Fibroblast of lung (primary cell): ENCODE measurements at regions not wholly inside any gene's neighbourhood (a gene's known extent, or its start where the extent isn't known, plus 50 kb on each side); places are given as distances from the start of the nearest gene placed in this dataset.

Experiments
- EZH2 ChIP-seq: IDR thresholded peaks from 2 replicates; pipeline ENCODE4 v1.5.1; 2012; ENCODE audit warnings: low read length, control low read depth, mild to moderate bottlenecking; ENCODE audit errors: missing control alignments
- TF ChIP-seq, protein P1 (sequence below), 2 donors: IDR thresholded peaks in 1 of 2; conservative IDR thresholded peaks in 1 of 2; 1 replicate in 1 of 2; 2 replicates in 1 of 2; pipeline ENCODE4 v1.5.1; 2011 to 2012; ENCODE audit warnings: low read length in 2 of 2, control low read depth in 1 of 2, inconsistent platforms in 1 of 2, low read depth in 1 of 2, mild to moderate bottlenecking in 1 of 2

DNA sequence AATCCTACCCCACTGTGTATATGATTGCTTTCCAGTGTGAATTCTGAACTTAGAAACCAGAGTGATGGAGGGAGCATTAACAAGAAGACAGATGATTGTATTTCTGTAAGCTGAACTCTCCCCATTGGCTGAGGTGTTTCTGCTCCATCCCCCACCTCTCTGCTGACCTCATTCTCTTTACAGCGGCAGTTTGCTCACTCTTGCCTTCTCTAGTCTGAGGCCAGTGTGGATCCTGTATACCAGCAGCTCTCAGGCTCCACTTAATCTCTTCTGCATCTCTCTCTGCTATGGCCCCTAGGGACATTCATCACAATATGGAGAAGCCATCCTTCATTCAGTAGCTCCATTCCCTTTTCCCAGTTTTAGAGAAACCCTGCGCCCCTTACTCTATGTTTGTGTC lies 358.8 kb downstream of the MAN2A1 start:
- TF ChIP-seq, protein P1, sequence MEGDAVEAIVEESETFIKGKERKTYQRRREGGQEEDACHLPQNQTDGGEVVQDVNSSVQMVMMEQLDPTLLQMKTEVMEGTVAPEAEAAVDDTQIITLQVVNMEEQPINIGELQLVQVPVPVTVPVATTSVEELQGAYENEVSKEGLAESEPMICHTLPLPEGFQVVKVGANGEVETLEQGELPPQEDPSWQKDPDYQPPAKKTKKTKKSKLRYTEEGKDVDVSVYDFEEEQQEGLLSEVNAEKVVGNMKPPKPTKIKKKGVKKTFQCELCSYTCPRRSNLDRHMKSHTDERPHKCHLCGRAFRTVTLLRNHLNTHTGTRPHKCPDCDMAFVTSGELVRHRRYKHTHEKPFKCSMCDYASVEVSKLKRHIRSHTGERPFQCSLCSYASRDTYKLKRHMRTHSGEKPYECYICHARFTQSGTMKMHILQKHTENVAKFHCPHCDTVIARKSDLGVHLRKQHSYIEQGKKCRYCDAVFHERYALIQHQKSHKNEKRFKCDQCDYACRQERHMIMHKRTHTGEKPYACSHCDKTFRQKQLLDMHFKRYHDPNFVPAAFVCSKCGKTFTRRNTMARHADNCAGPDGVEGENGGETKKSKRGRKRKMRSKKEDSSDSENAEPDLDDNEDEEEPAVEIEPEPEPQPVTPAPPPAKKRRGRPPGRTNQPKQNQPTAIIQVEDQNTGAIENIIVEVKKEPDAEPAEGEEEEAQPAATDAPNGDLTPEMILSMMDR (conservative IDR thresholded peaks at IDR 0.05 in 1 of 2, IDR thresholded peaks at IDR 0.05 in 1 of 2; ENCODE audit: low read depth in 1 of 2, low read length in 2 of 2), result no peak
- TF ChIP-seq EZH2, result no peak
